Smooth muscle cell (in vitro differentiated cells): ENCODE measurements at regions not wholly inside any gene's neighbourhood (a gene's known extent, or its start where the extent isn't known, plus 50 kb on each side); places are given as distances from the start of the nearest gene placed in this dataset.

ENCODE experiments used
- DNase-seq: peaks from one replicate; lab custom pipeline; 2025; ENCODE audit not compliant: unreplicated experiment; lab: John Stamatoyannopoulos, UW
- H2AFZ ChIP-seq: fragments of 200-600 bp; sonication (generic); 2 replicates; pipeline ENCODE4 v1.6.0; 2016; ENCODE audit warnings: antibody characterized with exemption, low read depth, mild to moderate bottlenecking
- H3F3A ChIP-seq: fragments of 200-600 bp; sonication (generic); 2 replicates; pipeline ENCODE4 v1.6.0; 2017; ENCODE audit warnings: antibody characterized with exemption, low read depth
- H3K27ac ChIP-seq: fragments of 200-600 bp; sonication (generic); 2 replicates; pipeline ENCODE4 v1.5.1; 2016; ENCODE audit warnings: low read depth, mild to moderate bottlenecking
- H3K27me3 ChIP-seq: fragments of 200-600 bp; sonication (generic); 2 replicates; pipeline ENCODE4 v1.6.1; 2016; ENCODE audit warnings: low read depth, mild to moderate bottlenecking
- H3K36me3 ChIP-seq: fragments of 200-600 bp; sonication (generic); 2 replicates; pipeline ENCODE4 v1.5.1; 2016; ENCODE audit warnings: low read depth
- H3K4me1 ChIP-seq: fragments of 200-600 bp; sonication (generic); 2 replicates; pipeline ENCODE4 v1.5.1; 2016; ENCODE audit warnings: low read depth
- H3K4me2 ChIP-seq: fragments of 200-600 bp; sonication (generic); 2 replicates; pipeline ENCODE4 v1.6.0; 2016; ENCODE audit warnings: mild to moderate bottlenecking
- H3K4me3 ChIP-seq: fragments of 200-600 bp; sonication (generic); 2 replicates; pipeline ENCODE4 v1.5.1; 2016; ENCODE audit warnings: mild to moderate bottlenecking
- H3K79me2 ChIP-seq: fragments of 200-600 bp; sonication (generic); 2 replicates; pipeline ENCODE4 v1.6.0; 2016; ENCODE audit warnings: low read depth, mild to moderate bottlenecking
- H3K9ac ChIP-seq: fragments of 200-600 bp; sonication (generic); 2 replicates; pipeline ENCODE4 v1.6.0; 2016; ENCODE audit warnings: low read depth
- H3K9me3 ChIP-seq: fragments of 200-600 bp; sonication (generic); replicated peaks from 2 replicates; pipeline ENCODE4 v1.5.1; 2016; ENCODE audit warnings: low read depth
- H4K20me1 ChIP-seq: fragments of 200-600 bp; sonication (generic); 2 replicates; pipeline ENCODE4 v1.6.0; 2016; ENCODE audit warnings: low read depth
- WGBS: methylation state at CpG from one replicate; pipeline ENCODE4 v1.1.7; 2016; ENCODE audit warnings: low lambda C conversion rate; 5-methylcytosine and 5-hydroxymethylcytosine counted together
- TF ChIP-seq, protein P1 (sequence below): fragments of 200-600 bp; sonication (generic); IDR thresholded peaks from 2 replicates; pipeline ENCODE4 v1.5.1; 2017; ENCODE audit warnings: borderline replicate concordance, mild to moderate bottlenecking, antibody characterized with exemption; ENCODE audit not compliant: insufficient read depth, poor library complexity, severe bottlenecking

DNA sequence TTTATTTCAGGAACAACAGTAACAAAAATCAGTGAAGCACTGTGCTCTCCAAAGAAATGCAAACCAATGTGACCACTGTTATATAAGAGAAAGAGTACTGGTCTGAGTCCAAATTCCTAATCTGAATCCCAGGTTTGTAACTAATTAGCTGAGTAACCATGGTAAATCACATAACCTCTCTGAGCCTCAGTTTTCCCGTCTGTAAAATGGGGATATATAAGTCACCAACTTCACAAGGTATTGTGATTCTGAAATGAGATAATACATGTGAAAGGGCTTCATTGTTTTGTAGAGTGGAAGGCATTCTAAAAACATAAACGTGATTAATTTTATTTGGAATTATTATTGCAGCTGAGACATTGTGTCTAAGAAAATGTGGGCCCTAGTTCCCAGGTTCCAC lies 91.3 kb upstream of the YPEL5 start:
- Histone ChIP-seq H3K9ac (no peak overlapping the region), H3K36me3 (no peaks in the 10 kb centered on the region), H3K27ac (no peak overlapping the region), H3K4me3 (no peak overlapping the region), H3K9me3 (no peaks in the 10 kb centered on the region), H2AFZ (no peak overlapping the region), H3K4me2 (no peak overlapping the region), H3K4me1 (no peaks in the 10 kb centered on the region), H4K20me1 (no peaks in the 10 kb centered on the region), H3K79me2 (no peaks in the 10 kb centered on the region), H3F3A (no peaks in the 10 kb centered on the region), H3K27me3 (peaks cover 9% of the 10 kb centered on the region)
- WGBS: 43% methylated on average over 2 of the region's 2 CpGs
- no peak for DNase-seq
- TF ChIP-seq, protein P1, sequence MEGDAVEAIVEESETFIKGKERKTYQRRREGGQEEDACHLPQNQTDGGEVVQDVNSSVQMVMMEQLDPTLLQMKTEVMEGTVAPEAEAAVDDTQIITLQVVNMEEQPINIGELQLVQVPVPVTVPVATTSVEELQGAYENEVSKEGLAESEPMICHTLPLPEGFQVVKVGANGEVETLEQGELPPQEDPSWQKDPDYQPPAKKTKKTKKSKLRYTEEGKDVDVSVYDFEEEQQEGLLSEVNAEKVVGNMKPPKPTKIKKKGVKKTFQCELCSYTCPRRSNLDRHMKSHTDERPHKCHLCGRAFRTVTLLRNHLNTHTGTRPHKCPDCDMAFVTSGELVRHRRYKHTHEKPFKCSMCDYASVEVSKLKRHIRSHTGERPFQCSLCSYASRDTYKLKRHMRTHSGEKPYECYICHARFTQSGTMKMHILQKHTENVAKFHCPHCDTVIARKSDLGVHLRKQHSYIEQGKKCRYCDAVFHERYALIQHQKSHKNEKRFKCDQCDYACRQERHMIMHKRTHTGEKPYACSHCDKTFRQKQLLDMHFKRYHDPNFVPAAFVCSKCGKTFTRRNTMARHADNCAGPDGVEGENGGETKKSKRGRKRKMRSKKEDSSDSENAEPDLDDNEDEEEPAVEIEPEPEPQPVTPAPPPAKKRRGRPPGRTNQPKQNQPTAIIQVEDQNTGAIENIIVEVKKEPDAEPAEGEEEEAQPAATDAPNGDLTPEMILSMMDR: no peak

DNA sequence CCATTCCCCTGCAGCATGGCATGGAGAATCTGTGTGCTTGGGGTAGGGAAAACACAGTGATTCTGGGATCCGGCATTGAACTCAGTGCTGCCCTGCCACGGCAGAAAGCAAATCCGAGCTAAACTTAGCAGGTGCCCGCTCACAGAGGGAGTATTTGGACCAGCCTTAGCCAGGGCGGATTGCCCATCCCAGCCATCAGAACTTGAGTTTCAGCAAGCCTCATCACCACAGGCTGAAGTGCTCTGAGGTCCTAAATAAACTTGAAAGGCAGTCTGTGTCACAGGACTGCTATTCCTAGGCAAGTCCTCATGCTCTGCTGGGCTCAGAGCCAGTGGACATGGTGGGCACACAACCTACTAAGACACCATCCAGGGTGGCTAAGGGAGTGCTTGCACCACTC lies 86.2 kb upstream of the YPEL5 start:
- H3K4me3 ChIP-seq: no peak overlapping the region
- H2AFZ ChIP-seq: no peak overlapping the region
- H3F3A ChIP-seq: no peaks in the 10 kb centered on the region
- WGBS: 83% methylated on average over 5 of the region's 5 CpGs
- TF ChIP-seq, protein P1: no peak
- no peak overlapping the region for H3K4me2 ChIP-seq
- no peaks in the 10 kb centered on the region for H3K4me1 ChIP-seq
- no peak overlapping the region for H3K27ac ChIP-seq
- peaks cover 9% of the 10 kb centered on the region for H3K27me3 ChIP-seq
- H3K9ac ChIP-seq: no peak overlapping the region
- DNase-seq: no peak
- no peaks in the 10 kb centered on the region for H3K79me2 ChIP-seq
- no peaks in the 10 kb centered on the region for H4K20me1 ChIP-seq
- no peaks in the 10 kb centered on the region for H3K36me3 ChIP-seq
- H3K9me3 ChIP-seq: peaks cover 3% of the 10 kb centered on the region

DNA sequence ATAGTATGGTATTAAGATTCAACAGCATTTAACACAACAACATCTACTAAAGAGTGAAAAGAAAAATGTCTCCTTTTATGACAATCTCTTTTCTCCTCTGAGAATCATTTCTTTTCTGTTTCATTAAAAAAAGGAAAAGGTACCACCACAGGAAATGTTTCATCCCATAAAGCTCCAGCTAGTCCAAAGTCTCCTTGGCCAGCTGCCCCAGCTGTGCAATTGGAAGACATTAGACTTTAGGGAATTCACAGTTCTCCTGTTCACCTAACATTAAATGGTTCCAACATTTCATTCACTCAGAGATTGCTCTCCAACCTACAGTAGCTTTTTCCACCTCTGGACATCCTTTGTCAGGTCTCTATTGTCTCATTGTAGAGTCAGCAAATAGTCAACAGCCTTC lies 78.7 kb upstream of the YPEL5 start:
- Histone ChIP-seq H3K9me3 (peaks cover 3% of the 10 kb centered on the region), H2AFZ (no peak overlapping the region), H3K27me3 (no peaks in the 10 kb centered on the region), H3K27ac (no peak overlapping the region), H3F3A (no peaks in the 10 kb centered on the region), H3K4me3 (no peak overlapping the region), H3K36me3 (no peaks in the 10 kb centered on the region), H3K79me2 (no peaks in the 10 kb centered on the region), H3K9ac (no peak overlapping the region), H4K20me1 (no peaks in the 10 kb centered on the region), H3K4me1 (no peaks in the 10 kb centered on the region), H3K4me2 (no peak overlapping the region)
- TF ChIP-seq, protein P1: no peak
- DNase-seq: no peak

DNA sequence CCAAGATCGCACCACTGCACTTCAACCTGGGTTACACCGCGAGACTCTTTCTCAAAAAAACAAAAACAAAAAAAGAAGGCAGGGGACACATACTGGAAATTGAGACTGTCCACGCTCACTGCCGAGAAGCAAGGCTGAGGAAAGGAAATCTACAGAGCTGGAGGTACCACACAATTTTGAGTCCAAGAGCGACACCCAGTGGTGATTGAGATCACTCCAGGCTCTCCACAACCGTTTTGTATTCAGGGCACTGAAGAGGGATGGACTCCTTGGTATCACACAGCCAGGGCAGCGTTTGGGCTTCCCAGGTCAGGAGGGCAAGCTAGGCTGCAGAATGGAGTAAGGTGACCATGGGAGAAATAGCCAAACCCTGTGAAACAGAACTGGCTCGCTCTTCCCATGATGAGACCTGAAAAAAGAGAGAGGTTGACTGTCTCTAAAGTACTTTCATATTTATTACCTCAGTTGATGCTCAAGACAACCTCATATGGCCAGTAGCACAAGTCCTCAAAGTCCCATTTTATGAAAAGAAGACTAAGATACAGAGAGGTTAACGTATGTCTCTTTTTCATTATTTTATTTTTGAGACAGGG lies 74.5 kb upstream of the YPEL5 start:
- Histone ChIP-seq H3K36me3 (no peaks in the 10 kb centered on the region), H3K4me1 (no peaks in the 10 kb centered on the region), H3K27me3 (no peaks in the 10 kb centered on the region), H4K20me1 (no peaks in the 10 kb centered on the region), H3K9me3 (no peaks in the 10 kb centered on the region), H3K79me2 (no peaks in the 10 kb centered on the region), H2AFZ (no peak overlapping the region), H3K9ac (no peak overlapping the region), H3K27ac (no peak overlapping the region), H3K4me3 (no peak overlapping the region), H3F3A (no peaks in the 10 kb centered on the region), H3K4me2 (no peak overlapping the region)
- TF ChIP-seq, protein P1: peak; percentile 76
- DNase-seq: no peak
- 22% methylated on average over 10 of the region's 10 CpGs for WGBS
